AG09319 (cell line): ENCODE measurements at regions not wholly inside any gene's neighbourhood (a gene's known extent, or its start where the extent isn't known, plus 50 kb on each side); places are given as distances from the start of the nearest gene placed in this dataset.

Experiments
- DNase-seq: peaks from one replicate; pipeline ENCODE4 v3.0.0-alpha.2; 2010; ENCODE audit warnings: low read depth; ENCODE audit errors: extremely low read depth
- TF ChIP-seq, protein P1 (sequence below): IDR thresholded peaks from 2 replicates; pipeline ENCODE4 v1.5.1; 2011; ENCODE audit warnings: low read depth, mild to moderate bottlenecking, inconsistent platforms, low read length, moderate library complexity

DNA sequence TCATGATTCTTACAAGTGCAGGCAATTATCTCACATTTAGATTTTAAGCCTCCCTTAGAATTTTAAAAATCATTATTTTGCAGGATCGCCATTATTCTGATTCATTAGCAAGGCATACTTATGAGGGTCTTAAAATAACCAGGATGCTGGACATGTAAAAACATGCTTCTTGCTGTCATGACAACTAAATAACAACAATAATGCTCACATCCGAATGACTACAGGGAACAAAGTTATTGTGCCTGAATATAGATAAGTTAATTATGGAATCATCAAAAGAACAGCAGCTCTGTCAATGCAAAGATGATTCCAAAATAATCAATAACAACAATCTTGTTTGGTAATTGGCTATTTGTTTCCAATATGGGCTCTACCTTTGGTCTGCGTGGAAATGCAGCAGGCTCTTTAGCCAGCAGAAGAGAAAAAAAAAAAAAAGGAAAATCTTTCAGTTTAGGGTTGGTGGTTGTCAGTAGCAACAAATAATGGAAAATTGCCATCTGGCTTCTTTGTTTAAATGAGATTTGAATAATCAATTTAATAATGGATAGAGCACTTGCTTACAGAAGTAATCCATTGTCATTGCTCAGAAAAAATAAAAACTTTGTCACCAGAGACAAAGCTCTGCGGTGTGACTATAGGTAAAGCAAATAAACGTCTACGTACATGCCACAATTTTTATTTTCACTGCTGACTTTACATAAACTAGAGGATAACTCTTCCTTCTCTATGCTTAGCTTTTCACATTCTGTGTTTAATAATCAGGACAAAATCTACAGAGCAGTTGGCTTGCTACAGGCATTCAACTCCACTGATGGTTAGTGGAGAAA, 468.9 kb upstream of the TSHZ3 start:
- DNase-seq: no peak
- TF ChIP-seq, protein P1, sequence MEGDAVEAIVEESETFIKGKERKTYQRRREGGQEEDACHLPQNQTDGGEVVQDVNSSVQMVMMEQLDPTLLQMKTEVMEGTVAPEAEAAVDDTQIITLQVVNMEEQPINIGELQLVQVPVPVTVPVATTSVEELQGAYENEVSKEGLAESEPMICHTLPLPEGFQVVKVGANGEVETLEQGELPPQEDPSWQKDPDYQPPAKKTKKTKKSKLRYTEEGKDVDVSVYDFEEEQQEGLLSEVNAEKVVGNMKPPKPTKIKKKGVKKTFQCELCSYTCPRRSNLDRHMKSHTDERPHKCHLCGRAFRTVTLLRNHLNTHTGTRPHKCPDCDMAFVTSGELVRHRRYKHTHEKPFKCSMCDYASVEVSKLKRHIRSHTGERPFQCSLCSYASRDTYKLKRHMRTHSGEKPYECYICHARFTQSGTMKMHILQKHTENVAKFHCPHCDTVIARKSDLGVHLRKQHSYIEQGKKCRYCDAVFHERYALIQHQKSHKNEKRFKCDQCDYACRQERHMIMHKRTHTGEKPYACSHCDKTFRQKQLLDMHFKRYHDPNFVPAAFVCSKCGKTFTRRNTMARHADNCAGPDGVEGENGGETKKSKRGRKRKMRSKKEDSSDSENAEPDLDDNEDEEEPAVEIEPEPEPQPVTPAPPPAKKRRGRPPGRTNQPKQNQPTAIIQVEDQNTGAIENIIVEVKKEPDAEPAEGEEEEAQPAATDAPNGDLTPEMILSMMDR: no peak

DNA sequence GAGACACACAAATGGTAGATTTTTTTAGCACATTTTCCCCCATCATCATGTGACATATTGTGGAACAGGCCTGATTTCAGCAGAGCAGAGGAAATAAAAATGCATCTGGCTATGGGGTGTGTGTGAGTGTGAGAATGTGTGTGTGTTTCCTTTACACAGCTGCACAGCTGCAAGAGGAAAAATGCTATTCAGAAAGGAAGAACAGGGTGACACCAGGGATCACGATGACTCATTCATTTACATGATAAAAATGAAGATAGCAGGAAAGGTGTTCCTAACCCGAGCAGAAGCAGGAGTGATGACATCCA, 469.5 kb upstream of the TSHZ3 start:
- TF ChIP-seq, protein P1: no peak
- DNase-seq: no peak

DNA sequence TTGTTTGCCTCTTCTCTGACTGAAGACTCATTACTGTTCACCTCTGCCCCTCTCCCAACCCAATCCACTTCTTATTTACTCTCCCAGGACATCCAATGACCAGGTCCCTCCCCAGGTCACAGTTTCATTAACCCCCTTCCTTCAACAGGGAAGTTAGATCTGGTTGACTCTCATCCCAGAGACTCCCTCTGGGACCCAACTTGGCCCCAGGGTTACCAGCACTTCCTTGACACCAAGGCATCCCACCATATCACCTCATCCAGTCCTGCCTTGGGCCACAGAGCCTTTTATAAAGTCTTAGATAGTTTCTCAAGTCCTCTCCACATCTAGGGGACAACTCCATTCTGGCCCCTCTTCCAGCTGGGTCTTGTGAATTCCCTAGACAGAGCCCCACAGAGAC, 470.6 kb upstream of the TSHZ3 start:
- TF ChIP-seq, protein P1: no peak
- no peak for DNase-seq

GRCh38 chr19:31821346-31821745, 472.1 kb upstream of the TSHZ3 start:
- no peak for DNase-seq
- TF ChIP-seq, protein P1: no peak

- TF ChIP-seq, protein P1: no peak
- DNase-seq: no peak
Measured at GRCh38 chr19:31825134-31826094, 476.2 kb upstream of the TSHZ3 start.

DNA sequence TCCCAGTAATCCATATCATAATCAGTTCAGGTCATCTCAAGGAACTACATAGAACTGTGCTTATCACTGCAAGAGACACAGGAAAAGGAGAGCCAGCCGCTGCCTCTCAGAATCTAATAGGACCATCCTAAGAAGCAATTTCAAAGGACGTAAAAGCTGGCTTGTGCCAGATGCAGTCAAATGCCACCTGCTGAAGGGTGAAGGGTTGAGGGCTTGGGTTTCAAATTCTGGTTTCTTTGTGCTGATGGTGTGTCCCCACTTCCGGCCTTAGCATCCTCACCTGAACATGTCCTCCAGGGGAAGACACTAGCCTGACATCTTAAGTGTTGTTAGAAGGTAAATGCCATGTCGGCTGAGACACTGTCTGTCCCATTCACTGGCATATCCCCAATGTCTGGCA, 477.1 kb upstream of the TSHZ3 start:
- DNase-seq: no peak
- TF ChIP-seq, protein P1: no peak
